Neural progenitor cell (in vitro differentiated cells): ENCODE measurements at regions not wholly inside any gene's neighbourhood (a gene's known extent, or its start where the extent isn't known, plus 50 kb on each side); places are given as distances from the start of the nearest gene placed in this dataset.

Experiments
- DNase-seq: peaks from one replicate; pipeline ENCODE4 v3.0.0-alpha.2; 2016; ENCODE audit warnings: low spot score
- H2AFZ ChIP-seq: fragments of 200-600 bp; sonication (generic); replicated peaks from 2 replicates; pipeline ENCODE4 v1.6.1; 2016; ENCODE audit warnings: antibody characterized with exemption
- H3F3A ChIP-seq: fragments of 200-600 bp; sonication (generic); 2 replicates; pipeline ENCODE4 v1.6.1; 2016; ENCODE audit warnings: antibody characterized with exemption, low read depth
- H3K27ac ChIP-seq: fragments of 200-600 bp; sonication (generic); 2 replicates; pipeline ENCODE4 v1.5.1; 2016; ENCODE audit warnings: mild to moderate bottlenecking
- H3K27me3 ChIP-seq: fragments of 200-600 bp; sonication (generic); 2 replicates; pipeline ENCODE4 v1.6.1; 2016; ENCODE audit warnings: mild to moderate bottlenecking, moderate library complexity
- H3K36me3 ChIP-seq: fragments of 200-600 bp; sonication (generic); 2 replicates; pipeline ENCODE4 v1.5.1; 2016
- H3K4me1 ChIP-seq: fragments of 200-600 bp; sonication (generic); 2 replicates; pipeline ENCODE4 v1.6.1; 2016; ENCODE audit warnings: mixed run types
- H3K4me2 ChIP-seq: fragments of 200-600 bp; sonication (generic); 2 replicates; pipeline ENCODE4 v1.6.1; 2016
- H3K4me3 ChIP-seq: fragments of 200-600 bp; sonication (generic); 2 replicates; pipeline ENCODE4 v1.5.1; 2016
- H3K79me2 ChIP-seq: fragments of 200-600 bp; sonication (generic); 2 replicates; pipeline ENCODE4 v1.6.1; 2016; ENCODE audit warnings: low read depth
- H3K9ac ChIP-seq: fragments of 200-600 bp; sonication (generic); 2 replicates; pipeline ENCODE4 v1.6.1; 2016
- H3K9me3 ChIP-seq: fragments of 200-600 bp; sonication (generic); 2 replicates; pipeline ENCODE4 v1.5.1; 2016; ENCODE audit warnings: low read depth
- H4K20me1 ChIP-seq: fragments of 200-600 bp; sonication (generic); 2 replicates; pipeline ENCODE4 v1.6.1; 2016; ENCODE audit warnings: low read depth
- H3K27ac Mint-ChIP-seq: 3 replicates; pipeline ENCODE4 v1.8.0; 2021; ENCODE audit warnings: mixed read lengths
- H3K27me3 Mint-ChIP-seq: 2 replicates; pipeline ENCODE4 v1.8.0; 2022; ENCODE audit warnings: low read depth, mild to moderate bottlenecking, inconsistent platforms, moderate library complexity, mixed read lengths; ENCODE audit not compliant: insufficient read depth
- H3K36me3 Mint-ChIP-seq: 3 replicates; pipeline ENCODE4 v1.8.0; 2021; ENCODE audit warnings: mixed read lengths
- H3K4me1 Mint-ChIP-seq: 3 replicates; pipeline ENCODE4 v1.8.0; 2021; ENCODE audit warnings: mixed read lengths
- H3K4me3 Mint-ChIP-seq: 3 replicates; pipeline ENCODE4 v1.8.0; 2021; ENCODE audit warnings: mild to moderate bottlenecking, moderate library complexity, mixed read lengths
- H3K9me3 Mint-ChIP-seq: 3 replicates; pipeline ENCODE4 v1.8.0; 2020; ENCODE audit warnings: mixed read lengths
- EZH2 ChIP-seq: fragments of 200-600 bp; sonication (generic); IDR thresholded peaks from 2 replicates; pipeline ENCODE4 v1.6.1; 2017; ENCODE audit warnings: antibody characterized with exemption, mild to moderate bottlenecking, moderate library complexity
- EZH2phosphoT487 ChIP-seq: fragments of 200-600 bp; sonication (generic); IDR thresholded peaks from 2 replicates; pipeline ENCODE4 v1.6.1; 2017; ENCODE audit warnings: antibody characterized with exemption
- TF ChIP-seq, protein P1 (sequence below): fragments of 200-600 bp; sonication (generic); IDR thresholded peaks from 2 replicates; pipeline ENCODE4 v1.5.1; 2017; ENCODE audit warnings: antibody characterized with exemption, mild to moderate bottlenecking

DNA sequence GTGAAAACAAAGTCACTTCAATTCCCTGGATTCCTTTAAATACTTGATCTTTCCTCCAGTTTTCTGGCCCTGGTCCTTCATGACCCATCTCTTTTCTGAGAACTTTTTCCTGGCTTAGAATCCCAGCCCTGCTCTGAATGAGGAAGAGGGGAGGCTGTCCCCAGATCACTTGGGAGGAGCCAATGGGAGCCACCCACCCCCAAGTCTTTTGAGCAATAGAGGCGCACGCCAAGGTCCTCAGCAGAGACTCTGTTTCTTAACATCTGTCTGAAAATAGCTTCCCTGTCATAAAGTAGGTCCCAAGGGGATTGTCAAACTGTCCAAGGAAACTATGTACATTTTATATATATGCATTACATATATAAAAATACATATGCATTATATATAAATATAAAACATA, 126.8 kb downstream of the ADRA2A start:
- H3K79me2 ChIP-seq = no peaks in the 10 kb centered on the region
- TF ChIP-seq EZH2 (no peak), EZH2phosphoT487 (no peak)
- TF ChIP-seq, protein P1, sequence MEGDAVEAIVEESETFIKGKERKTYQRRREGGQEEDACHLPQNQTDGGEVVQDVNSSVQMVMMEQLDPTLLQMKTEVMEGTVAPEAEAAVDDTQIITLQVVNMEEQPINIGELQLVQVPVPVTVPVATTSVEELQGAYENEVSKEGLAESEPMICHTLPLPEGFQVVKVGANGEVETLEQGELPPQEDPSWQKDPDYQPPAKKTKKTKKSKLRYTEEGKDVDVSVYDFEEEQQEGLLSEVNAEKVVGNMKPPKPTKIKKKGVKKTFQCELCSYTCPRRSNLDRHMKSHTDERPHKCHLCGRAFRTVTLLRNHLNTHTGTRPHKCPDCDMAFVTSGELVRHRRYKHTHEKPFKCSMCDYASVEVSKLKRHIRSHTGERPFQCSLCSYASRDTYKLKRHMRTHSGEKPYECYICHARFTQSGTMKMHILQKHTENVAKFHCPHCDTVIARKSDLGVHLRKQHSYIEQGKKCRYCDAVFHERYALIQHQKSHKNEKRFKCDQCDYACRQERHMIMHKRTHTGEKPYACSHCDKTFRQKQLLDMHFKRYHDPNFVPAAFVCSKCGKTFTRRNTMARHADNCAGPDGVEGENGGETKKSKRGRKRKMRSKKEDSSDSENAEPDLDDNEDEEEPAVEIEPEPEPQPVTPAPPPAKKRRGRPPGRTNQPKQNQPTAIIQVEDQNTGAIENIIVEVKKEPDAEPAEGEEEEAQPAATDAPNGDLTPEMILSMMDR = no peak
- H3F3A ChIP-seq = no peaks in the 10 kb centered on the region
- H3K4me2 ChIP-seq = no peak overlapping the region
- H3K4me3 Mint-ChIP-seq = no peak overlapping the region
- H3K27me3 ChIP-seq = no peaks in the 10 kb centered on the region
- peaks cover 9% of the 10 kb centered on the region for H3K27me3 Mint-ChIP-seq
- no peaks in the 10 kb centered on the region for H3K4me1 ChIP-seq
- no peaks in the 10 kb centered on the region for H3K9me3 ChIP-seq
- H3K4me1 Mint-ChIP-seq = peaks cover 11% of the 10 kb centered on the region
- no peaks in the 10 kb centered on the region for H3K9me3 Mint-ChIP-seq
- no peak overlapping the region for H2AFZ ChIP-seq
- no peak overlapping the region for H3K27ac Mint-ChIP-seq
- no peaks in the 10 kb centered on the region for H4K20me1 ChIP-seq
- no peak overlapping the region for H3K9ac ChIP-seq
- H3K36me3 Mint-ChIP-seq = no peaks in the 10 kb centered on the region
- no peak for DNase-seq
- no peaks in the 10 kb centered on the region for H3K36me3 ChIP-seq
- H3K4me3 ChIP-seq = no peak overlapping the region
- H3K27ac ChIP-seq = no peak overlapping the region

GRCh38 chr10:111204838-111205237, 128.0 kb downstream of the ADRA2A start:
- Mint-ChIP-seq H3K27me3 (peaks cover 9% of the 10 kb centered on the region), H3K36me3 (no peaks in the 10 kb centered on the region), H3K9me3 (no peaks in the 10 kb centered on the region), H3K4me3 (no peak overlapping the region), H3K27ac (no peak overlapping the region), H3K4me1 (peaks cover 11% of the 10 kb centered on the region)
- DNase-seq = no peak
- Histone ChIP-seq H3K4me2 (no peak overlapping the region), H3K4me3 (no peak overlapping the region), H3K9me3 (no peaks in the 10 kb centered on the region), H4K20me1 (no peaks in the 10 kb centered on the region), H3K79me2 (no peaks in the 10 kb centered on the region), H3K27me3 (no peaks in the 10 kb centered on the region), H2AFZ (no peak overlapping the region), H3K27ac (no peak overlapping the region), H3K9ac (no peak overlapping the region), H3F3A (no peaks in the 10 kb centered on the region), H3K36me3 (no peaks in the 10 kb centered on the region), H3K4me1 (no peaks in the 10 kb centered on the region)
- TF ChIP-seq, protein P1 = no peak
- TF ChIP-seq EZH2 (no peak), EZH2phosphoT487 (no peak)

DNA sequence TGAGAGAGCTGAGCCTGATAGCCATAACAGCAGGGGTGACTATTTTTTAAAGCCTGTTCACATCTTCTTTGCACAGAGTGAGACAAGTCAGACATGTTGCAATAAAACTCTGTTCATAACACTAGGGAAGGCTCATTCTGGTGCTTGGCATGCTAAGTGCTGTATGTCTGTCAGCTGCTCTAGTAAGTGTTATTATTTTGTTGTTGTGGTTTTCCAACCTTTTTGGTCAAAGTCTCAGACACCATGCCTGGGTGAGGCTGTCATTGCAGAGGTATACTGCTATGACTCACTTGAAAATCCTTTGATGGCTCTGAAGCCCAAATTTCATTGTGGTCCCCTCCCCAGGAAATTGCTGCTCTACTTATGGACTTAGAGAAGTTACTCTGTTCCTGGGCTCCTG, 129.7 kb downstream of the ADRA2A start:
- H3K79me2 ChIP-seq = no peaks in the 10 kb centered on the region
- no peak overlapping the region for H3K4me3 ChIP-seq
- H3K36me3 ChIP-seq = no peaks in the 10 kb centered on the region
- no peak overlapping the region for H3K27ac Mint-ChIP-seq
- no peaks in the 10 kb centered on the region for H3K9me3 ChIP-seq
- no peaks in the 10 kb centered on the region for H3K36me3 Mint-ChIP-seq
- H3K4me2 ChIP-seq = no peak overlapping the region
- H3K4me1 Mint-ChIP-seq = peaks cover 11% of the 10 kb centered on the region
- peaks cover 9% of the 10 kb centered on the region for H3K27me3 Mint-ChIP-seq
- no peaks in the 10 kb centered on the region for H3K4me1 ChIP-seq
- no peaks in the 10 kb centered on the region for H3K9me3 Mint-ChIP-seq
- no peak overlapping the region for H3K27ac ChIP-seq
- H4K20me1 ChIP-seq = no peaks in the 10 kb centered on the region
- no peaks in the 10 kb centered on the region for H3K27me3 ChIP-seq
- no peak overlapping the region for H3K4me3 Mint-ChIP-seq
- no peaks in the 10 kb centered on the region for H3F3A ChIP-seq
- TF ChIP-seq EZH2phosphoT487 = no peak
- TF ChIP-seq, protein P1 = no peak
- TF ChIP-seq EZH2 = no peak
- no peak for DNase-seq
- H2AFZ ChIP-seq = no peak overlapping the region
- no peak overlapping the region for H3K9ac ChIP-seq

- TF ChIP-seq, protein P1 = peak; percentile 53
- TF ChIP-seq EZH2phosphoT487 (no peak), EZH2 (no peak)
- peaks cover 11% of the 10 kb centered on the region for H3K4me1 Mint-ChIP-seq
- Histone ChIP-seq H3K27me3 (no peaks in the 10 kb centered on the region), H3K36me3 (no peaks in the 10 kb centered on the region), H3K9me3 (no peaks in the 10 kb centered on the region), H3K79me2 (no peaks in the 10 kb centered on the region), H4K20me1 (no peaks in the 10 kb centered on the region), H3K4me2 (no peak overlapping the region), H3K9ac (no peak overlapping the region), H2AFZ (no peak overlapping the region), H3K4me3 (no peak overlapping the region), H3K27ac (no peak overlapping the region), H3K4me1 (no peaks in the 10 kb centered on the region), H3F3A (no peaks in the 10 kb centered on the region)
- peak; percentile 8 for DNase-seq
- H3K27me3 Mint-ChIP-seq = peaks cover 9% of the 10 kb centered on the region
- H3K9me3 Mint-ChIP-seq = no peaks in the 10 kb centered on the region
- H3K27ac Mint-ChIP-seq = no peak overlapping the region
- no peak overlapping the region for H3K4me3 Mint-ChIP-seq
- H3K36me3 Mint-ChIP-seq = no peaks in the 10 kb centered on the region
Measured at GRCh38 chr10:111207500-111207899, 130.7 kb downstream of the ADRA2A start.
